HEK293T (cell line): ENCODE measurements at regions not wholly inside any gene's neighbourhood (a gene's known extent, or its start where the extent isn't known, plus 50 kb on each side); places are given as distances from the start of the nearest gene placed in this dataset.
"Not testable (repeated sequence)": the region's sequence is repeated elsewhere in the genome, so short reads cannot be mapped to it uniquely, and the experiment has no call there.

ENCODE experiments used
- ARNT ChIP-seq: fragments of 450-650 bp; IDR thresholded peaks from 2 replicates; pipeline ENCODE4 v1.6.1; 2017; ENCODE audit warnings: mild to moderate bottlenecking
- ELF4 ChIP-seq: fragments of 450-650 bp; IDR thresholded peaks from 2 replicates; pipeline ENCODE4 v1.6.1; 2017; ENCODE audit warnings: antibody characterized with exemption
- FOXA1 ChIP-seq: fragments of 450-650 bp; IDR thresholded peaks from 2 replicates; pipeline ENCODE4 v1.6.1; 2016; ENCODE audit warnings: mild to moderate bottlenecking
- SP1 ChIP-seq: fragments of 450-650 bp; IDR thresholded peaks from 2 replicates; pipeline ENCODE4 v1.6.1; 2017
- SUZ12 ChIP-seq: fragments of 450-650 bp; IDR thresholded peaks from 2 replicates; pipeline ENCODE4 v1.6.1; 2016; ENCODE audit warnings: mild to moderate bottlenecking
- TARDBP ChIP-seq: fragments of 450-650 bp; IDR thresholded peaks from 2 replicates; pipeline ENCODE4 v1.6.1; 2016
- ZNF384 ChIP-seq: fragments of 450-650 bp; IDR thresholded peaks from 2 replicates; pipeline ENCODE4 v1.6.1; 2016

GRCh38 chr17:26882097-26882761, 411.7 kb upstream of the WSB1 start:
- not testable (repeated sequence) for TF ChIP-seq TARDBP, SP1, ELF4, SUZ12, ARNT, FOXA1, ZNF384
